TTC549 (cell line): ENCODE measurements at regions not wholly inside any gene's neighbourhood (a gene's known extent, or its start where the extent isn't known, plus 50 kb on each side); places are given as distances from the start of the nearest gene placed in this dataset.

Experiments
- FAIRE-seq: peaks from 2 replicates; lab custom pipeline; 2012; peaks lifted over from hg19 to GRCh38; lab: Jason Lieb, UNC

DNA sequence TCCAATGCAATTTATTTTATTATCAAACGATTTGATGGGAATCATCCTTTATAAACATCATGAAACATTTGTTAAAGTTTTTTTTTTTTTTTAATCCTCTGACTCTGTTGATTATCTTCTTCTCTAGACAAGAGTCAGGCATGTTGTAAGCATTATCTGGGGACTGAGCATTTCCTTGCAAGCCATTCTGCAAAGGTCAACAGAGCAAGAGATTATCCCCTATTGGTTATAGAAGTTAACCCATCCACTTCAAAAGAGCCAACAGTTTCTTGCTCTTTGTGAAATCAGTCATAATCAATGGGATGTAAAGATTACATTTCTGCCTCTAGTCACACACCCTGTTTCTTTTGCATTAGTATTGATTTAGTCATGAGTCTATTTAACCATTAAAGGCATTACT is 368.8 kb upstream of the ADGRL4 start:
- FAIRE-seq, result no peak

DNA sequence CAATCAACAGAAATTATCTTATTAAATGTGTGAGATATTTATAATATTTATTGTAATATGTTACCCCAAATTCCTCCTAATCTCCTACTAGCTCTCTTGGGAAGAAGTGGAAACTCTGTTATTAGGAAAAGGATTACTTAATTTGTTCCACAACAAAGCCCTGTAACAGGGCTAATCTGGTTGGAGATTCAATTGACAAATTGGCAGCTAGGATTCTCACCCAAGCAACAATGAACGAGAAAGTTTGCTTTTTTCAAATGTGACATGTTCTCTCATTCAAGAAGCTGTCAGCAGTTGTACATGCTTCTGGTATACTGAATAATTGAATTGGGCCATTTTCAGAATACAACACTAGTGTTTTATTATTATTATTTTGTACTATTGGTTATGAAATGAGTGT is 367.9 kb upstream of the ADGRL4 start:
- FAIRE-seq, result no peak

DNA sequence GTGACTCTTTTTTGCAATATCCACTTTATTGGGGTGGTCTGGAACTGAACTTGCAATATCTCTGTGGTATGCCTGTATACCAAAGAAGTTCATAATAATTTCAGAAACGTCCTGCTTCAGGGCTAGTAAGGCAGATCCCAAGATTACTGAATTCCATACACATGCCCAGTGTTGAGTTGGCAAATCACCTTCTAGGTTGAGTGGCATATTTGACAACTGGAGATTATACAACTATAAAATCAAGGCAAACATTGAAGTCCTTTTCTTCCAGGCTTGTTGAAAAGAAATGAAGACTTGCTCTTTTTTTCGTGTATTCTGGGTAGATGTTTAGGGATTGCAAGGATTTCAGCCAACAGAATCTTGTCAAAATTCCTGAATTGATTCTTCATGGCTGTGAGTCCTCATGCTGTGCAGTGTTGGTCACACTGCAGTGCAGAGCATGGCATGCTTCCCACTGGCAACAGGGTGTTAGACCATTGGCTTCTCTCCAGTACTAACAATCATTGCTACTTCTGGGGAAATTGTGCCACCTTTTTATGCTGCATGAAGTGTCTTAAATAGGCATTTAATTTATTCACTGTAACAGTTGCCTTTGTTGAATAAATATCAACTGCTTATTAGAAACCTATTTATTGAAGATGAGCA is 367.1 kb upstream of the ADGRL4 start:
- FAIRE-seq, result no peak

DNA sequence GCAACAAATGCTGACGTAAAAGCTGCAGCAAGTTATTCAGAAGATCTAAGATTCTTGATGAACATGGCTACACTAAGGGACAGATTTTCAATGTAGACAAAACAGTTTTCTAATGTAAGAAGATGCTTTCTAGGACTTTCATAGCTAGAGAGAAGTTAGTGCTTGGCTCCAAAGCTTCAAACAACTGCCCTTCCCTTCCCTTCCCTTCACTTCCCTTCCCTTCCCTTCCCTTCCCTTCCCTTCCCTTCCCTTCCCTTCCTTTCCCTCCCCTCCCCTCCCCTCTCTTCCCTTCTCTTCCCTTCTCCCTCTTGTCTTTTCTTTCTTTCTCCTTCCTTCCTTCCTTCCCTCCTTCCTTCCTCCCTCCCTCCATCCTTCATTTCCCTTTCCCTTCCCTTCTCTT is 365.3 kb upstream of the ADGRL4 start:
- FAIRE-seq, result no peak

DNA sequence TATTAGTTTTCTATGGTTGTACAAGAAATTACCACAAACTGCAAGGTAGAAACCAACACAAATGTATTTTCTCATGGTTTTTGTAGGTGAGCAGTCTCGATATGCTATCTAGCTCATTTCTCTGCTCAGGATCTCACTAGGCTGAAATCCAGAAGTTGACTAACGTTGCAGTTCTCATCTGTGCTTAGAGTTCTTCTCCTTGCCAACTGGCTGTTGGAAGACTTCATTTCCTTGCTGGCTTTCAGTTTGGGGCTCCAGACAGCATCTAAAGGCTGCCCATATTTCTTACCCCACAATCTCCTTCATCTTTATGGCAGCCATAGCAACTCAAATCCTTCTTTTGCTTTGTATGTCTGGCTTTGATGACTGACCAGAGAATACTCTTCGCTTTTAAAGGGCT is 362.6 kb upstream of the ADGRL4 start:
- no peak for FAIRE-seq

DNA sequence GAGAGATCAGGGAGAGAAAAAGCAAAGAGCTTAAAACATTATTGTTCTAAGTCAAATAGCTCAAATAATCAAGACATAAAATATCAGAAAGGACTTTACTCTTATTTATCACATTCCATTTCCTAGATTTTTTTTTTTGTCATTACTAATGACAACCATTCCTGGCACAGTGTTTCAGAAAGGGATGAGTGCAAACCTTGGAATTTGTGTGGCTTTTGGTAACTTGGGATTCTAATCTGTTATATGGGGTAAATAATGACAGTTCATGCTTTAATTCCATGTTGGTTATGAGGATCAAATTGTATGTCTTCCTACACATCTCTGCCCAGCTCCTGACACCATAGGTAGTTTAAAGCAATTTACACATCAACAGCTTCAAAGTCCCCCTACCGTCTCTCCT is 358.4 kb upstream of the ADGRL4 start:
- no peak for FAIRE-seq

- FAIRE-seq, result no peak
These were observed 356.9 kb upstream of the ADGRL4 start for GRCh38 chr1:79363430-79363829.

DNA sequence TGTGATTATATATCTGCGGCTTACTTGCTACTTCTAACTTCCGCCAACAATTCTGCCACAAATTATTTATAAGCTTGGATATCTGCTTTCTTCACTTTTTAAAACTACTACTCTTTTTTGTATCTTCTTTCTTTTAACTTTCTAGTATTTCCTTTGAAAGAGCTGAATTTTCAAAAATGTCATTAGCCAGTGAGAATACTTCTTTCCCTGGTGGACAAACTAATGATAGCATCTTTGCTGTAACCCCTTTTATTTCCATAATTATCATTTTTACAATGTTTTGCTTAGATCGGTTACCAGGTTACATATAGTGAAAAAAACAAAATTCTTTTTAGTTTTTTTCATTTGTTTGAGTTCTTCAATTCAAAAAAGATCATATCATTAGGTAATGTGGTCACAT is 355.9 kb upstream of the ADGRL4 start:
- no peak for FAIRE-seq

DNA sequence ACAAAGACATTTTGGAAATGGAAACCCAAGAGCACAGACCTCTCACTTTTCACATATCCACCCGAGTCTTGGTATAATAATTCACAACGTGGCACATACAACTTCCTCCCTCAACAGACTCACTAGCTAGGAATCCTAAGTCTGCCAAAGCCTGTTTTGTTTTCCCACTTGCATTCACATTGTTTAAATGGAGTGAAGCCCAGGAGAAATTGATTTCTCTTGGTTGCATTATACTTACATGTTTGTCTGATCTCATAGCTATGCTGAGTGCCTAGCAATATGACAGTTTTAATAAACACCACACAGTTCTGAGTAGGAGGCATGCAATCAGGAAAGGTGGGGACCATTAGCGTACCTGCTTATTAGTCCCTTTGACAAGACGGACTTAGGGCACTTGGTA is 348.6 kb upstream of the ADGRL4 start:
- no peak for FAIRE-seq

GRCh38 chr1:79353224-79353623 is 346.7 kb upstream of the ADGRL4 start:
- FAIRE-seq, result no peak

DNA sequence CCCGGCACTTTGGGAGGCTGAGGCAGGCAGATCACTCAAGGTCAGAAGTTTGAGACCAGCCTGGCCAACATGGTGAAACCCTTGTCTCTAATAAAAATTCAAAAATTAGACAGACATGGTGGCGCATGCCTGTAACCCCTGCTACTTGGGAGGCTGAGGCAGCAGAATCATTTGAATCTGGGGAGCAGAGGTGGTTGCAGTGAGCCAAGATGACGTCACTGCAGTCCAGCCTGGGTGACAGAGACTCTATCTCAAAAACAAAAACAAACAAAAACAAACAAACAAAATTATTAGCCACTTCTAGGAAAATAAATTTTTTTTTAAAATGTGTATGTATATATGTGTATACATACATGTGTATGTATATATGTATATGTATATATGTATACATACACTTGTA is 320.3 kb upstream of the ADGRL4 start:
- no peak for FAIRE-seq

DNA sequence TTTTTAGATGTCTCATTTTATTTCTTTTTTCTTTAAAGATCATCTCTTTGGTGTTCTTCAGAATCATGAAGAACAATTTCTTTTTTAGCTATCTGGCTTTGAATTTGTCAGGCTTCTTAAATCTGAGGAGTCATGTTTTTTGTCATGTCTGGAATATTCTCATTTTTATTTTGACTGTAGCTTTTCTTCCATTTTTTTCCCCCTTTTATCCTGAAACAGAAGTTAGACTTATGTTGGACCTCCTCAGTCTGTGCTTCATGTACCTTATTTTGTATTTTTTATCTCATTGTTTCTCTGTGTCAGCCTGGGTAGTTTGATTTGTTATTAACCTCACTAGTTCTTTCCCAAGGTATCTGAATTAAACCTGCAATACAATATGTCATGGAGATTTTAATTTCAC is 319.2 kb upstream of the ADGRL4 start:
- no peak for FAIRE-seq

DNA sequence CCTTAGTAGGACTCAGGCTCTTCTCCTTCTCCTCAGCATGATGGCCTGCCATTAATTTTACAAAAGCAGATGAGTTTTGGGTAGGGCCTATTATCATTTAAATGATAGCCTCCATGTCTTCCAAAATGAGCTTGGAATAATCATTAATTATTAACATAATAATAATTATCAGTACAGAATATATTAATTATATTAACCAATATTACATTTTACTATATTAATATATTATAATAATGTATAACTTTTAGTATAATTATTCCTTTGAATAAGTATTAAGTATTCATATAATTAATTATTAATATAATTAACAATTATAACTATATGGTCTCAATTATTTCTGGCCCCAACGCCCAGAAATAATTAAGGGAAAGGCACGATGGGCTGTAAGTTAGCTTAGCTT is 318.6 kb upstream of the ADGRL4 start:
- peak; percentile 7 for FAIRE-seq

- no peak for FAIRE-seq
These were observed 316.9 kb upstream of the ADGRL4 start for GRCh38 chr1:79323239-79324025.

- no peak for FAIRE-seq
These were observed 316.0 kb upstream of the ADGRL4 start for GRCh38 chr1:79322511-79323027.

- FAIRE-seq, result no peak
These were observed 305.9 kb upstream of the ADGRL4 start for GRCh38 chr1:79312438-79312837.

DNA sequence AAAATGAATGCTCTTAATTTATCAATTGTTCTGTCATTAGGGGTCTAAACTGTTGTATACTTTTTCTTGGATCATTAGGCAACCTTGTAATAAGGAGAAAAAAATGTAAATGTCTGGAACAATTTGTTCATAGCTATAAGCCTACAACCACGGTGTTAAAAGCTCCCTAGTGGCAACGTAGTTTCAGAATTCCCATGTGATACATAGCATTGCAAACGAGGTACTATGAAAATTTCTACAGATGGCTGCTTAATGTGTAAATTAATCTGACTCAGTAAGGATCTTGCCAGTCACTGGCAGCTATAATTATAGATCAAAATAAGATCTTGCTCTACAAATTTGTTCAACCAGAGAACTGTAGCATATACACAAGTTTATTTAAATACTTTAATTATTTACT is 304.1 kb upstream of the ADGRL4 start:
- FAIRE-seq, result no peak

DNA sequence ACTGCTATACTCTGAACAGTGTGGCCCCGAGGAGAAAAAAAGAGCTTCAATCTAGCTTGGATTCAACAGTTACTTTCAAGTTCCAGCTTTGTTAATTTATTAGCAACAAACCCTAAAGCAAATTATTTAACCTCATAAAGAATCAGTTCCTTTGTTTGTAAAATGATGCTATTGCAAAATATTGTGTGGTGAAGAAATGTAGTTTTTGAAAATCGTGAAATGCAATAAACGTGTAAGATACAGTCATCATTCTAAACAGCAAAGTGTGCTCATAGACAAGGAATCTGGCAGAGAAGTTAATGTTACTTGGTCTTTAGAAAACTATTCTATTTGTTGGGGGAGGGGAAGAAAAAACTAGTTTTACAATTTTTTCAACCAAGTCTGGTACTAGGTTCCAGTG is 297.6 kb upstream of the ADGRL4 start:
- no peak for FAIRE-seq

- no peak for FAIRE-seq
These were observed 296.5 kb upstream of the ADGRL4 start for GRCh38 chr1:79303040-79303439.

GRCh38 chr1:79302380-79302930 is 295.9 kb upstream of the ADGRL4 start:
- FAIRE-seq, result no peak

- FAIRE-seq, result no peak
These were observed 289.4 kb upstream of the ADGRL4 start for GRCh38 chr1:79295967-79296366.

- no peak for FAIRE-seq
These were observed 287.1 kb upstream of the ADGRL4 start for GRCh38 chr1:79293611-79294010.

DNA sequence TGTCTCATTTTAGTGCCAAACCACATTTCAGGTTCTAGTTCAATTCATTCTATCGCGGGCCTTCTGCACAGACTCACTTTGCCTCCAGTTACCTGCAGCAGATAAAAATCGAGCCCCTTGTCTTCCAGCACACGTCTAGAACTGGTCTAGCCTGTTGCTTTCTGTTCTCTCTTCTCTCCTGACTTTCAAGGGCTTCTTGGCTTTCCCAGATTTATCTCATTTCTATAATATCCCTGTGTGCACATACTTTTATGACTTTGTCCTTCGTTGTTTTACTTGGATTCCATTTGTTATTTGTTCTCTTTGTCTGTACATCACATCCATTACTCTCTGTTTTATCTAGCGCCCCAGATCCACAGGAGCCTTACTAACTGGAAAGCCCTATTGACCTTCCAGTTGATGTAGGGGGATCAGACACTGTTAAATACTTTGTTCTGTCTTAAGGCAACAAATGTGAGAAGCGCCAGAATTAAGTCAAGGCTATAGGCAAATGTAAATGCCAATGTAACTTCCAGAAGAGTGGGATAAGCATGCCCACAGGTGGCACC is 284.5 kb upstream of the ADGRL4 start:
- FAIRE-seq, result no peak
